ENCODE measurements at regions not wholly inside any gene's neighbourhood (a gene's known extent, or its start where the extent isn't known, plus 50 kb on each side); places are given as distances from the start of the nearest gene placed in this dataset.

DNA sequence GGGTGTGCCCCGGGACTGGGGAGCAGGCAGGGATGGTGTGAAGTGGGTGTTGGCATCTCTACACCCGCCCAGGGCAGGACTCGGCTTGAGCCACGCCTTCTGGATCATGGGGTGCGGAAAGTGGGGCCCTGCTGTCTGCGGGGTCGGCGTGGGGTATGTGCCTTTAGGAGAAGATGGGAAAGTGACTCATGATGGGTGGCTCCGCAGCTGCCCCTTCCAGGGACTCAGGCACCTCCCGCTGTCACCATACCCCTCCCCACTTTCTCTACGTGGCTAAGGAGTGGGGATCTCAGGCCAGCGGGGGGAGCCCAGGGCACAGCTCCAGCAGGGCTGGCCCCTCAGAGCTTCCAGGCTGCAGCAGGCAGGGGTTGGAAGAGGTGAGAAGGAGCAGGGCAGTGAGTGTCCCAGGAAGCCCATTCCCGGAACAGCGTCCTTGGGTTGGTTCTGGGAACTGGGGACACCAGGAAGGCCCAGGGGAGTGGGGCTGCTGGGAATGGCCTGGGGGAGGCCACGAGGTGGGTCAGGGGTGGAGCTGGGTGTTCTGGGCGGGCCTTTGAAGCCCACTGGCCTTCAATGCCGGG, 102.9 kb upstream of the FGF3 start:
- no peak for DNase-seq (ENCODE audit: insufficient read length)
- TF ChIP-seq TAF1 (IDR thresholded peaks at IDR 0.05; ENCODE audit: borderline replicate concordance, low read depth, low read length): no peak
- TF ChIP-seq POLR2AphosphoS5 (IDR thresholded peaks at IDR 0.05; ENCODE audit: low read depth, low read length): no peak
- no peak for TF ChIP-seq POLR2A (IDR thresholded peaks at IDR 0.05; ENCODE audit: low read depth, low read length)
- FAIRE-seq: no peak

DNA sequence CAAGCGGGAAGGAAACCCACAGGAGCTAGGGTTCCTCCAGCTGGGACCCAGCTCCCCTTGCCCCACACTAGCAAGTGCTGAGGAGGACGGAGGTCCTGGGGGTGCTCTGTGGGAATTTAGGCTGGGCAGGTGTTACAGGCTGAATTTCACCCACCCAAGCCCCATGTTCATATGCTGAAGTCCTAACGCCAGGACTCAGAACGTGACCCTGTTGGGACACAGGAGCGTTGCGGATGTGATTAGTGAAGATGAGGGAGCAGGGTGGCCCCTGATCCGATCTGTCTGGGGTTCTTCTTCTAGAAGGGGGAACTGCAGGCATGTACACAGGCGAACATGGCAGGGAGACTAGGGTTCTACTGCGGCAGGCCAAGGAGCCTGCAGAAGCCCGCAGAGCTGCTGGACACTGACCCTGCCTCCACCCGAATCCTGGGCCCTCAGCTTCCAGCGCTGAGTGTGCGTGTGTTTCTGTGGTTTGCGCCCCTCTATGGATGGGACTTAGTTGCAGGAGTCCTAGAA, 103.4 kb upstream of the FGF3 start:
- DNase-seq (ENCODE audit: insufficient read length) (no peak), FAIRE-seq (no peak)

DNA sequence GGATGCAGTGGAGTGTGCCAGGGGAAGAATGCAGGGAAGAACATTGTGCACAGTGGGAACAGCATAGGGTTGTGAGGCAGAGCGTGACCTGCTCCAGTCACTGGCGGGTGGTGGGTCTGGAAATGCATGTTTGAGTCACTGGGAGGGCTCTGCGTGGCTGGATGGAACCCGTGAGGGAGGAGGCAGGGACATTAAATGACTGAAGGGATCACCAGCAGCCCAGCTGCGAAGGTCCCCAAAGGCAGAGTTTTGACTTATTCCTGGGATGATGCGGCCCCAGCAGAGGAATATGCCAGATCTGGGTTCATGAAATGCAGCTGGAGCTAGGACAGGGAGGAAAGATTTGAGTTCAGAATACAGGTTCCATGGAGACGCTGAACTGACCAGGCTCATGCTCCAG, 104.0 kb upstream of the FGF3 start:
- FAIRE-seq (no peak), DNase-seq (ENCODE audit: insufficient read length) (no peak)
- TF ChIP-seq TAF1 (IDR thresholded peaks at IDR 0.05; ENCODE audit: borderline replicate concordance, low read depth, low read length) (no peak), POLR2AphosphoS5 (IDR thresholded peaks at IDR 0.05; ENCODE audit: low read depth, low read length) (no peak), POLR2A (IDR thresholded peaks at IDR 0.05; ENCODE audit: low read depth, low read length) (no peak)

More for the DNA sequence above, 103.4 kb upstream of the FGF3 start:
- no peak for TF ChIP-seq POLR2AphosphoS5 (IDR thresholded peaks at IDR 0.05; ENCODE audit: low read depth, low read length)
- no peak for TF ChIP-seq TAF1 (IDR thresholded peaks at IDR 0.05; ENCODE audit: borderline replicate concordance, low read depth, low read length)
- no peak for TF ChIP-seq POLR2A (IDR thresholded peaks at IDR 0.05; ENCODE audit: low read depth, low read length)

DNA sequence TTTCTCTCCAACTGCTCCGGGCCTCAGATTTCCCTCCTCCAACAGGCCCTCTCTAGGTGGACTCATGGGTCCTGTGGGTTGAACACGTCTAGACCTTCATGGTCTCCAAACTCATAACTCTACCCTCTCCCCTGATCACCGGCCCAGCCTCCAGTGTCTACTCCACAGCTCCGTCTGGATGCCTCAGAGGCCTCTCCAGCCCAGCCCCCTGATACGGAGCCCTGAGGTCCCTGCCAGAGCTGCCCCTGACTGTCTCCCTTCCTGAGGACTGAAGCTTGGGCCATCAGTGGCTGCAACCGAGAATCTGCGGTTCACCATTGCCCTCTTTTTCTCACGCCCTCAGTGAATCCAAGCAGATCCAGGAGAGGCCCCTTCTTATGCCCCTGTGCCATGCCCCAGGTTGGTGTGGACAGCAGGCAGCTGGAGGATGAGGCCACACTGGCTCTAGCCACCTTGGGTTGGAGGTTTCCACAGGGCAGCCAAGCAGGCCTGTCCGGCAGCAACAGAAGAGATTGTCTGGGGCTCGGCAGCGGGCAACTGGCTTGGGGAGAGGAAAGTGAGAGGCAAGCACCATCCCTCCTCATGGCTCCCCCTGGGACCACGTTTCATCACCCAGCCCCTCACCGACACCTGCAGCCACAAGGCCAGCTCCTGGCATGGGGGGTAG, 104.6 kb upstream of the FGF3 start:
- DNase-seq (ENCODE audit: insufficient read length) (no peak), FAIRE-seq (no peak)
- no peak for TF ChIP-seq POLR2AphosphoS5 (IDR thresholded peaks at IDR 0.05; ENCODE audit: low read depth, low read length)
- no peak for TF ChIP-seq POLR2A (IDR thresholded peaks at IDR 0.05; ENCODE audit: low read depth, low read length)
- TF ChIP-seq TAF1 (IDR thresholded peaks at IDR 0.05; ENCODE audit: borderline replicate concordance, low read depth, low read length): no peak

DNA sequence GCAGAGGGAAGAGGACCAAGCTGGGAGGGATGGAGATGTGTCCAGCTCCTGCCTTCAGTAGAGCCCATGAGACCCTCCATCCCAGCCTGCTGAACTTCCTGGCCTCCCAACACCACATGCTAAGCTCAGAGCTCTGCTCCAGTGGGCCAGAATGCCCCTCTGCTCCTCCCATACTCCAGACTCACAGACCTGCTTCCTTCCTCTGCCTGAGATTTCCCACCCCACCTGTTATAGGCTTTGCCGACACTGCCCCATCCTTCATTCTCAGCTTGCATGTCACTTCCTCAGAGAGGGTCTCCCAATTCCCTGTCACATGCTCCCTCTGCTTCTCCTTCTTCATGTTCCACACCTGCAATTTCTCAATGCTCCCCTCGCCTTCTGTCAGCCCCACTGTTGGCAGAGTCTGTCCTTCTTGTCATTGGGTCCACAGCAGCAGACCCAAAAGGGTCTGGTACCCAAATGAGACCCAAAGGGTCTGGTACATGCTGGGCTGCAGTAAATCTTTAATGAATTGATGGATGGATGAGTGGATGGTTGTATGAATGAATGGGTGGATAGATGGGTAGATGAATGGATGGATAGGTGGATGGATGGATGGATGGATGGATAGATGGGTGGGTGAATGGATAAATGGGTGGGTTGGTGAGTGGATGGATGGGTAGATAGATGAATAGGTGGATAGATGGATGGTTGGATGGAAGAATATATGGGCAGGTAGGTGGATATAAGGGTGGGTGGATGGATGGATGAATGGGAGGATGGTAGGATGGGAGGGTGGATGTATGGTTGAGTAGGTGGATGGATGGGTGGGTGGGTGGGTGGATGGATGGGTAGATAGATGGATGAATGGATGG, 105.3 kb upstream of the FGF3 start:
- FAIRE-seq (no peak), DNase-seq (ENCODE audit: insufficient read length) (no peak)
- TF ChIP-seq TAF1 (IDR thresholded peaks at IDR 0.05; ENCODE audit: borderline replicate concordance, low read depth, low read length): no peak
- no peak for TF ChIP-seq POLR2AphosphoS5 (IDR thresholded peaks at IDR 0.05; ENCODE audit: low read depth, low read length)
- no peak for TF ChIP-seq POLR2A (IDR thresholded peaks at IDR 0.05; ENCODE audit: low read depth, low read length)

DNA sequence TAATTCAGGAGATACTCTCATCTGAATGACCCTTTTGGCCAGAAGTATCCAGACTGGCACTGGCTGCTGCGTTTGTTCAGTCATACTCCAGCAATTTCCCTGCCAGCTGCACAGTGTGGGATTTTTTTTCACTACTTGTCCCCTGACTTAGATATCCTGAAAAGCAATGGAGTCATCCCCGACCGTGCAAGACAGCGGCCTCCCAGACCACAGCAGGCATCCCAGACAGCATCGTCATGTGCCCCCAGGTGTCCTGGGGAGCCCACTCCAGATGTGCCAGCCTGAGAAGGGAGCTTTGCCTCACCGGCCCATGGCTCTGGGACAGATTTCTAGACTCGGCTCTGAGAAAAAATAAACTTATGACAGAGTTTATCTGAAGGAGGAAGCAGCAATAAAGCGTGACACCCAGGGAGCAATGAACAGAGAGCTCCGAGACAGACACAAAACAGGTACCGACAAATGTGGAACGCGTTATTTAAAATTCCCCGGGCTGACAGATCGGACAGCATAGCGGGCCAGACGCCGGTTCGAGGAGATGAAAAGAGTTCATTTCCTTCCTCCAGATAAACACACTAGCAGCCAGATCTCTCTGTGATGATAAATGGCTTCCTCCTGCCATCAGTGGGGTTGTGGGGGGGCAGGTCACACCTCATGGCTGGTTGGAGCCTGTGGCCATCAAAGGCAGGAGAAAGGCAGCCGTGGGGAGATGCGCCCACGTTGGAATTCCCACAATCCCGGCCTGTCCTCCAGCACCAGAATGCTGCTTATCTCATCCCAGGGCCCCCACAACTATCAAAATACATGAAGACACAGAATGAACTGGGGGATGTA, 106.4 kb upstream of the FGF3 start:
- no peak for FAIRE-seq
- TF ChIP-seq TAF1 (IDR thresholded peaks at IDR 0.05; ENCODE audit: borderline replicate concordance, low read depth, low read length) (no peak), POLR2AphosphoS5 (IDR thresholded peaks at IDR 0.05; ENCODE audit: low read depth, low read length) (no peak), POLR2A (IDR thresholded peaks at IDR 0.05; ENCODE audit: low read depth, low read length) (no peak)

DNA sequence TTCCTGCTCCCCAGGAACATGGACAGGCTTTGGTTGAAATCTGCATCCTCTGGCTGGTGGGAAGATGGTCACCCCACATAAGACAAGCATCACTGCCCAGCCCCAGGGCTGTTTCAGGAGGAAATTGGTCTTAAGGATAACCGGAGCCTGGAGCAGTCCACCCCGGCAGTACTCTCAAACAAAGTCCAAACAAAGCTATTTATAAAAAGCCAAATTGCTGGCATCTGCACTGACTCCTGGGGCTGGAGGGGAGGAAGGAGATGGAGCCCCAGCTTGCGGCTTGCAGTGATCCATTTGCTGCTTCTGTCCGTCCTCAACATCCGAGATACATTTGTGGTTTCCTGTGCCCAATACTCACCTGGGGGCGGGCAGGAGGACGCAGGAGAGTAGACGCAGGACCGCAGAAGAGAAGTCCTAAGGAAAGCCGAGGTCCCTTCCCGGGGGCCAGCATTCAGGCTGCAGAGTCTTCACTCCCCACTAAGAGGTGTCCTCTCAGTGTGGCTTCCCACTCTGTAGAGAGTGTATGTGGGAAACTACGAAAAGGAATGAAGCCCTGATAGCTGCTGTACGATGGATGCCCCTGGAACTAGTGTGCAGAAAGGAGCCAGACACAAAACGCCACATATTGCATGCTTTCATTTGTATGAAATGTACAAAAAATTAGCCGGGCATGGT, 107.3 kb upstream of the FGF3 start:
- DNase-seq (ENCODE audit: insufficient read length) (no peak), FAIRE-seq (no peak)

More for the DNA sequence above, 106.4 kb upstream of the FGF3 start:
- no peak for DNase-seq (ENCODE audit: insufficient read length)

DNA sequence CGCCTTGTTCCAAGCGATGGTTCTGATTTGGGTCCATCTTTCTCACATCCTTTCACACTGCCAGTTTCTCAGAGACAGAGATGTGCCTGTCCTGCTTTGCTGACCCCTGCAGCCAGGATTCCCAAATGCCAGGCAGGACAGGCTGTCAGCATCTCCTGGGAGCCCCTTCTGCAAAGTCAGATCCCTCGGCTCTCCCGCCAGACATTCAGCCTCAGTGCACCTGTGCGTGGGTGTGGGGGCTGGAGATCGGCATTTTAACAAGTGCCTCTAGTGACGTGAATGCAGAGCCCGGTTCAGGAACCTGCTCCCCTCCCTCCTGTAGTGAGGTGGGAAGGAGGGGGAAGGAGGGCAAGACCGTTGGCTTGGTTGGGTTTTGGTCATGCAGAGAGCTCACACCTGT, 108.9 kb upstream of the FGF3 start:
- FAIRE-seq (no peak), DNase-seq (ENCODE audit: insufficient read length) (no peak)
- no peak for TF ChIP-seq POLR2AphosphoS5 (IDR thresholded peaks at IDR 0.05; ENCODE audit: low read depth, low read length)
- TF ChIP-seq POLR2A (IDR thresholded peaks at IDR 0.05; ENCODE audit: low read depth, low read length): no peak
- no peak for TF ChIP-seq TAF1 (IDR thresholded peaks at IDR 0.05; ENCODE audit: borderline replicate concordance, low read depth, low read length)

More for the DNA sequence above, 107.3 kb upstream of the FGF3 start:
- TF ChIP-seq POLR2A (IDR thresholded peaks at IDR 0.05; ENCODE audit: low read depth, low read length) (no peak), TAF1 (IDR thresholded peaks at IDR 0.05; ENCODE audit: borderline replicate concordance, low read depth, low read length) (no peak), POLR2AphosphoS5 (IDR thresholded peaks at IDR 0.05; ENCODE audit: low read depth, low read length) (no peak)

DNA sequence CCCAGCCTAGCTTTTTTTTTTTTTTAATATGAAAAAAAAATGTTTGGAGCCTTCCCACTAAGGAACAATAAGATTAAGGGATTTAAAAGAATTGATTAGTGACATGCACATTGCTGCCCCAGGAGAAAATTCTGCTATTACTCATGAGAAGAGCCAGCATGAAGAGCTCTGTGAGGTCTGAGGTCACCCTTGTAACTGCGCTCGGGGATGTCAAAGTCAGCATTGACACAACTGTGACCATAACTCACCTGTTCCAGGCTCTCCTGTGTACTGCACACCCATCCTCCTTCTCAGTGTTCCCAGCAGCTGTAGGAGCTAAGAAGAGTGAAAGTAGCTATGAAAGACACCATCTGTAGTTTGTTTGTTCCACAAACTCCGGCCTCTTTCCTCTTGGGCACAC, 109.8 kb upstream of the FGF3 start:
- FAIRE-seq: no peak
- TF ChIP-seq POLR2AphosphoS5 (IDR thresholded peaks at IDR 0.05; ENCODE audit: low read depth, low read length): no peak
- TF ChIP-seq TAF1 (IDR thresholded peaks at IDR 0.05; ENCODE audit: borderline replicate concordance, low read depth, low read length): no peak
- no peak for TF ChIP-seq POLR2A (IDR thresholded peaks at IDR 0.05; ENCODE audit: low read depth, low read length)

More for the DNA sequence above, 109.8 kb upstream of the FGF3 start:
- no peak for DNase-seq (ENCODE audit: insufficient read length)
